HEK293 (cell line): ENCODE measurements at regions not wholly inside any gene's neighbourhood (a gene's known extent, or its start where the extent isn't known, plus 50 kb on each side); places are given as distances from the start of the nearest gene placed in this dataset.

Experiments used
- CTCF ChIA-PET: fragments of 350-600 bp; formaldehyde crosslinking; extraction: SDS; loops from one replicate; lab custom pipeline; 2021; ENCODE audit warnings: antibody characterized with exemption; lab: Yijun Ruan, JAX
- POLR2A ChIA-PET: fragments of 300-600 bp; formaldehyde crosslinking; extraction: SDS; loops from one replicate; lab custom pipeline; 2020; ENCODE audit warnings: antibody characterized with exemption, inconsistent platforms; lab: Yijun Ruan, JAX
- H3K27ac ChIP-seq: fragments of 200-500 bp; sonication (Bioruptor generic); 2 replicates; pipeline ENCODE4 v1.5.1; 2014; ENCODE audit warnings: low read depth, low read length, control low read depth, inconsistent platforms; ENCODE audit errors: extremely low read depth
- H3K36me3 ChIP-seq, 2 experiments: fragments of 200-500 bp in 1 of 2; sonication (Bioruptor generic) in 1 of 2; 1 replicate in 1 of 2; 2 replicates in 1 of 2; pipeline ENCODE4 v1.5.1; 2014 to 2017; ENCODE audit warnings: inconsistent platforms in 2 of 2, low read length in 2 of 2; ENCODE audit not compliant: control insufficient read depth in 2 of 2, insufficient read depth in 1 of 2
- H3K4me1 ChIP-seq: fragments of 200-500 bp; sonication (Bioruptor generic); 2 replicates; pipeline ENCODE4 v1.5.1; 2014; ENCODE audit warnings: mild to moderate bottlenecking, low read length, inconsistent platforms; ENCODE audit not compliant: control insufficient read depth, insufficient read depth
- H3K4me3 ChIP-seq: 2 replicates; pipeline ENCODE4 v1.5.1; 2011; ENCODE audit warnings: low read depth, mild to moderate bottlenecking, control low read depth, low read length, moderate library complexity
- H3K9me3 ChIP-seq: fragments of 200-500 bp; sonication (Bioruptor generic); 2 replicates; pipeline ENCODE4 v1.5.1; 2014; ENCODE audit warnings: low read depth, low read length, inconsistent platforms; ENCODE audit not compliant: control insufficient read depth, insufficient read depth
- EGR2 ChIP-seq: fragments of 450-650 bp; formaldehyde crosslinking; IDR thresholded peaks from 2 replicates; pipeline ENCODE4 v1.5.1; 2016; ENCODE audit warnings: low read depth, missing biosample characterization, missing genetic modification characterization
- GLI4 ChIP-seq: fragments of 450-650 bp; formaldehyde crosslinking; IDR thresholded peaks from 2 replicates; pipeline ENCODE4 v1.5.1; 2016; ENCODE audit warnings: missing biosample characterization, missing genetic modification characterization
- OSR2 ChIP-seq: fragments of 450-650 bp; formaldehyde crosslinking; IDR thresholded peaks from 2 replicates; pipeline ENCODE4 v1.5.1; 2016; ENCODE audit warnings: missing biosample characterization, missing genetic modification characterization
- SCRT2 ChIP-seq: fragments of 450-650 bp; formaldehyde crosslinking; IDR thresholded peaks from 2 replicates; pipeline ENCODE4 v1.5.1; 2016; ENCODE audit warnings: missing biosample characterization, missing genetic modification characterization
- ZBTB8A ChIP-seq: fragments of 450-650 bp; formaldehyde crosslinking; IDR thresholded peaks from 2 replicates; pipeline ENCODE4 v1.5.1; 2016; ENCODE audit warnings: missing biosample characterization, missing genetic modification characterization
- ZNF10 ChIP-seq: fragments of 450-650 bp; formaldehyde crosslinking; IDR thresholded peaks from 2 replicates; pipeline ENCODE4 v1.5.1; 2017; ENCODE audit warnings: missing biosample characterization, missing genetic modification characterization
- ZNF114 ChIP-seq: fragments of 450-650 bp; formaldehyde crosslinking; IDR thresholded peaks from 2 replicates; pipeline ENCODE4 v1.5.0; 2017; ENCODE audit warnings: missing biosample characterization, missing genetic modification characterization
- ZNF2 ChIP-seq: fragments of 450-650 bp; formaldehyde crosslinking; IDR thresholded peaks from 2 replicates; pipeline ENCODE4 v1.5.1; 2016; ENCODE audit warnings: missing biosample characterization, missing genetic modification characterization
- ZNF366 ChIP-seq: fragments of 450-650 bp; formaldehyde crosslinking; conservative IDR thresholded peaks from 2 replicates; pipeline ENCODE4 v1.5.1; 2016; ENCODE audit warnings: missing biosample characterization, missing genetic modification characterization
- ZNF426 ChIP-seq: fragments of 450-650 bp; formaldehyde crosslinking; IDR thresholded peaks from 2 replicates; pipeline ENCODE4 v1.5.1; 2017; ENCODE audit warnings: missing biosample characterization, missing genetic modification characterization, mild to moderate bottlenecking, inconsistent platforms, moderate library complexity
- ZNF48 ChIP-seq: fragments of 450-650 bp; formaldehyde crosslinking; IDR thresholded peaks from 2 replicates; pipeline ENCODE4 v1.5.1; 2016; ENCODE audit warnings: missing biosample characterization, missing genetic modification characterization
- ZNF548 ChIP-seq: fragments of 450-650 bp; formaldehyde crosslinking; IDR thresholded peaks from 2 replicates; pipeline ENCODE4 v1.5.1; 2016; ENCODE audit warnings: missing biosample characterization, missing genetic modification characterization
- ZNF549 ChIP-seq: fragments of 450-650 bp; IDR thresholded peaks from 2 replicates; pipeline ENCODE4 v1.5.1; 2018; ENCODE audit warnings: missing biosample characterization, missing genetic modification characterization, mild to moderate bottlenecking, inconsistent platforms, moderate library complexity
- ZNF621 ChIP-seq: fragments of 450-650 bp; formaldehyde crosslinking; IDR thresholded peaks from 2 replicates; pipeline ENCODE4 v1.5.1; 2017; ENCODE audit warnings: missing biosample characterization, missing genetic modification characterization
- ZNF707 ChIP-seq: fragments of 450-650 bp; formaldehyde crosslinking; IDR thresholded peaks from 2 replicates; pipeline ENCODE4 v1.5.1; 2016; ENCODE audit warnings: missing biosample characterization, missing genetic modification characterization
- ZSCAN16 ChIP-seq: fragments of 450-650 bp; formaldehyde crosslinking; IDR thresholded peaks from 2 replicates; pipeline ENCODE4 v1.5.1; 2016; ENCODE audit warnings: missing biosample characterization, missing genetic modification characterization
- ZSCAN30 ChIP-seq: fragments of 450-650 bp; IDR thresholded peaks from 2 replicates; pipeline ENCODE4 v1.5.1; 2018; ENCODE audit warnings: missing biosample characterization, mild to moderate bottlenecking, missing genetic modification characterization, moderate library complexity
- TF ChIP-seq, protein P1 (sequence below): fragments of 450-650 bp; formaldehyde crosslinking; IDR thresholded peaks from 2 replicates; pipeline ENCODE4 v1.5.1; 2016; ENCODE audit warnings: missing biosample characterization, missing genetic modification characterization, borderline replicate concordance
- TF ChIP-seq, protein P2 (sequence below): fragments of 450-650 bp; formaldehyde crosslinking; IDR thresholded peaks from 2 replicates; pipeline ENCODE4 v1.5.1; 2016; ENCODE audit warnings: missing biosample characterization, missing genetic modification characterization
- TF ChIP-seq, protein P3 (sequence below): fragments of 450-650 bp; IDR thresholded peaks from 2 replicates; pipeline ENCODE4 v1.5.1; 2018; ENCODE audit warnings: missing biosample characterization, missing genetic modification characterization
- TF ChIP-seq, protein P4 (sequence below): fragments of 450-650 bp; formaldehyde crosslinking; IDR thresholded peaks from 2 replicates; pipeline ENCODE4 v1.5.1; 2016; ENCODE audit warnings: missing biosample characterization, missing genetic modification characterization
- TF ChIP-seq, protein P5 (sequence below): fragments of 450-650 bp; formaldehyde crosslinking; IDR thresholded peaks from 2 replicates; pipeline ENCODE4 v1.5.1; 2016; ENCODE audit warnings: missing biosample characterization, missing genetic modification characterization

DNA sequence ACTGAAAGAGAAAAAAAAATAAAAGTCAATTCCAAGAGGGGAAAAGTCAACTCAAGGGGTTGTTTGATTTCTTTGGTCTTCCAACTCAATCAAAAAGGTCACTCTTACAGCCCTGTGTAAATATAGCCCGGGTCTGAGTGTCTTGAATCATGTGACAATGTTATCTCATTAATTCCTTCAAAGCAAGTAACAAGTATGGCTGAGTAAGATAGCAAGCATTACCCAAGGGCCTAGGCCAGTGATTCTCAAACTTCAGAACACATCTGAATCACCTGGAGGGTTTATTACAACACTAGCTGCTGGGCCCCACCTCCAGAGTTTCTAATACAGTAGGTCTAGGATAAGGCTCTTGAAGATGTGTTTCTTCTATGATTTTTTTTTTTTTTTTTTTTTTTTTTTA is 125.0 kb downstream of the PRLHR start (continued):
- no peak for TF ChIP-seq ZSCAN30 (tag by site-specific recombination)
- no peak for TF ChIP-seq ZNF2 (tag by site-specific recombination)

DNA sequence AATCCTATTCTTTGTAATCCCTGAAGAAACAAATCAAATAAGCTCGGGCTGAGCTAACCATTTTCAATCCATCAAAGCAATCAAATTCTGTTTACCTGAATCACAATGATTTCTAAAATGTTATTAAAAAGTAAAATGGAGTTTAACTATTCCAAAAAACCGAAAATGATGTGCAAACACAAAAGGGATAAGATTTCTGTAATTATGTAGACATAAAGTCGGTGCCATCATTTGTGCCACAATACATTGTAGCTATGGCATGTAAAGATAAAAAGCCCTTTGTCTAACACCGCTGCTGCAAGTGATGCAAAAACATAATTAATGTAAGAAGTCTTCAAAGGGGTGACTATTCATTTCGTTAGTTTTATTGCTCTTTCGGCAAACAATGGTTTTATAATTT is 125.1 kb upstream of the FAM204A start:
- no peaks in the 10 kb centered on the region for H3K36me3 ChIP-seq
- no peak overlapping the region for H3K27ac ChIP-seq
- H3K4me1 ChIP-seq = no peaks in the 10 kb centered on the region
- H3K9me3 ChIP-seq = no peaks in the 10 kb centered on the region
- no peak overlapping the region for H3K4me3 ChIP-seq
- ChIA-PET CTCF (interaction anchor here (0.6 kb wide), 2 partner anchors 73 to 292 kb away, joined by 3 to 5 read pairs; no protein-coding TSS in a partner anchor), POLR2A (no interaction called here)
- TF ChIP-seq, protein P1, sequence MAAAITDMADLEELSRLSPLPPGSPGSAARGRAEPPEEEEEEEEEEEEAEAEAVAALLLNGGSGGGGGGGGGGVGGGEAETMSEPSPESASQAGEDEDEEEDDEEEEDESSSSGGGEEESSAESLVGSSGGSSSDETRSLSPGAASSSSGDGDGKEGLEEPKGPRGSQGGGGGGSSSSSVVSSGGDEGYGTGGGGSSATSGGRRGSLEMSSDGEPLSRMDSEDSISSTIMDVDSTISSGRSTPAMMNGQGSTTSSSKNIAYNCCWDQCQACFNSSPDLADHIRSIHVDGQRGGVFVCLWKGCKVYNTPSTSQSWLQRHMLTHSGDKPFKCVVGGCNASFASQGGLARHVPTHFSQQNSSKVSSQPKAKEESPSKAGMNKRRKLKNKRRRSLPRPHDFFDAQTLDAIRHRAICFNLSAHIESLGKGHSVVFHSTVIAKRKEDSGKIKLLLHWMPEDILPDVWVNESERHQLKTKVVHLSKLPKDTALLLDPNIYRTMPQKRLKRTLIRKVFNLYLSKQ (tag by site-specific recombination) = no peak
- TF ChIP-seq, protein P2, sequence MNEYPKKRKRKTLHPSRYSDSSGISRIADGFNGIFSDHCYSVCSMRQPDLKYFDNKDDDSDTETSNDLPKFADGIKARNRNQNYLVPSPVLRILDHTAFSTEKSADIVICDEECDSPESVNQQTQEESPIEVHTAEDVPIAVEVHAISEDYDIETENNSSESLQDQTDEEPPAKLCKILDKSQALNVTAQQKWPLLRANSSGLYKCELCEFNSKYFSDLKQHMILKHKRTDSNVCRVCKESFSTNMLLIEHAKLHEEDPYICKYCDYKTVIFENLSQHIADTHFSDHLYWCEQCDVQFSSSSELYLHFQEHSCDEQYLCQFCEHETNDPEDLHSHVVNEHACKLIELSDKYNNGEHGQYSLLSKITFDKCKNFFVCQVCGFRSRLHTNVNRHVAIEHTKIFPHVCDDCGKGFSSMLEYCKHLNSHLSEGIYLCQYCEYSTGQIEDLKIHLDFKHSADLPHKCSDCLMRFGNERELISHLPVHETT (tag by site-specific recombination) = no peak
- TF ChIP-seq OSR2 (tag by site-specific recombination) (no peak), ZNF114 (no peak), ZNF426 (tag by site-specific recombination) (no peak), ZNF548 (no peak), ZNF48 (no peak), ZNF707 (tag by site-specific recombination) (no peak), EGR2 (tag by site-specific recombination) (no peak), GLI4 (tag by site-specific recombination) (no peak), ZSCAN16 (tag by site-specific recombination) (no peak), ZNF10 (tag by site-specific recombination) (no peak), ZBTB8A (no peak), ZNF621 (tag by site-specific recombination) (no peak), SCRT2 (tag by site-specific recombination) (no peak)
- TF ChIP-seq, protein P3, sequence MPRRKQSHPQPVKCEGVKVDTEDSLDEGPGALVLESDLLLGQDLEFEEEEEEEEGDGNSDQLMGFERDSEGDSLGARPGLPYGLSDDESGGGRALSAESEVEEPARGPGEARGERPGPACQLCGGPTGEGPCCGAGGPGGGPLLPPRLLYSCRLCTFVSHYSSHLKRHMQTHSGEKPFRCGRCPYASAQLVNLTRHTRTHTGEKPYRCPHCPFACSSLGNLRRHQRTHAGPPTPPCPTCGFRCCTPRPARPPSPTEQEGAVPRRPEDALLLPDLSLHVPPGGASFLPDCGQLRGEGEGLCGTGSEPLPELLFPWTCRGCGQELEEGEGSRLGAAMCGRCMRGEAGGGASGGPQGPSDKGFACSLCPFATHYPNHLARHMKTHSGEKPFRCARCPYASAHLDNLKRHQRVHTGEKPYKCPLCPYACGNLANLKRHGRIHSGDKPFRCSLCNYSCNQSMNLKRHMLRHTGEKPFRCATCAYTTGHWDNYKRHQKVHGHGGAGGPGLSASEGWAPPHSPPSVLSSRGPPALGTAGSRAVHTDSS (tag by site-specific recombination) = no peak
- TF ChIP-seq, protein P4, sequence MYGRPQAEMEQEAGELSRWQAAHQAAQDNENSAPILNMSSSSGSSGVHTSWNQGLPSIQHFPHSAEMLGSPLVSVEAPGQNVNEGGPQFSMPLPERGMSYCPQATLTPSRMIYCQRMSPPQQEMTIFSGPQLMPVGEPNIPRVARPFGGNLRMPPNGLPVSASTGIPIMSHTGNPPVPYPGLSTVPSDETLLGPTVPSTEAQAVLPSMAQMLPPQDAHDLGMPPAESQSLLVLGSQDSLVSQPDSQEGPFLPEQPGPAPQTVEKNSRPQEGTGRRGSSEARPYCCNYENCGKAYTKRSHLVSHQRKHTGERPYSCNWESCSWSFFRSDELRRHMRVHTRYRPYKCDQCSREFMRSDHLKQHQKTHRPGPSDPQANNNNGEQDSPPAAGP = no peak
- TF ChIP-seq, protein P5, sequence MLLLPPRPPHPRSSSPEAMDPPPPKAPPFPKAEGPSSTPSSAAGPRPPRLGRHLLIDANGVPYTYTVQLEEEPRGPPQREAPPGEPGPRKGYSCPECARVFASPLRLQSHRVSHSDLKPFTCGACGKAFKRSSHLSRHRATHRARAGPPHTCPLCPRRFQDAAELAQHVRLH = no peak

DNA sequence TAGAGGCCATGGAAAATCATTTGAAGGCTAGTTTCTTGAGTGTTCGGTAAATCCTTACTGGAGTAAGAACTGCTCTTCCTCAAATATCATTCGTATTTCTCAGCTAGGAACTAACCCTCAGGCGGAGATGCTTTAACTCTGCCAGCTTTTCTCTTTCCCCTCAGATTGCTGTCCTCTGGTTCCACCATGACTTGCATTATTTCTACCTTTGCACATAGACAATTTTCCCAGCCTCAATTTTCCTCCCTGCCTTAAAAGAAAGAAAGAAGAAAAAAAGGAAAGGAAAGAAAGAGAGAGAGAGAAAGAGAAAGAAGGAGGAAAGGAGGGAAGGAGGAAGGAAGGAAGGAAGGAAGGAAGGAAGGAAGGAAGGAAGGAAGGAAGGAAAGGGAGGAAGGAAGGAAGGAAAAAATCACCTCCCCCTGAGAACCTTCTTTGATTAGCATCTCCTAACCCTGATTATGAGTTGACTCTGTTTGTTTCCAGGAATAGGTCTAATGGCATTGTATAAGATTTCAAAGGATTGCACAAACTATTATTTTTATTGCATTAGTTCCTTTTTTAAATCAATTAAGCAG is 123.3 kb upstream of the FAM204A start:
- ChIA-PET POLR2A (no interaction called here), CTCF (interaction anchor here (0.7 kb wide), 1 partner anchor 1285 kb away, joined by 3 read pairs; no protein-coding TSS in a partner anchor)
- no peaks in the 10 kb centered on the region for H3K36me3 ChIP-seq
- no peak for TF ChIP-seq ZNF549 (tag by site-specific recombination)
- TF ChIP-seq ZNF621 (tag by site-specific recombination) = no peak
- TF ChIP-seq ZNF366 (tag by site-specific recombination) = peak; percentile 68
- H3K4me3 ChIP-seq = no peak overlapping the region
- no peaks in the 10 kb centered on the region for H3K9me3 ChIP-seq
- H3K4me1 ChIP-seq = no peaks in the 10 kb centered on the region
- H3K27ac ChIP-seq = no peak overlapping the region
